HepG2 (cell line): ENCODE measurements at regions not wholly inside any gene's neighbourhood (a gene's known extent, or its start where the extent isn't known, plus 50 kb on each side); places are given as distances from the start of the nearest gene placed in this dataset.

ENCODE experiments used
- ATAC-seq: fragments of 200-7000 bp; cut with Tn5 transposase; 3 replicates; pipeline ENCODE4 v1.9.1; 2020; ENCODE audit warnings: mild to moderate bottlenecking, moderate library complexity
- BruUV-seq: library from RNA; stranded (reverse); fragments of 400-500 nt; replicated peaks from 2 replicates; lab custom pipeline; 2021; lab: Mats Ljungman, UMichigan
- CTCF ChIA-PET: fragments of 300-600 bp; formaldehyde crosslinking; extraction: SDS; loops from one replicate; lab custom pipeline; 2021; ENCODE audit warnings: low total read pairs, inconsistent platforms, low intra/inter-chr PET ratio; lab: Yijun Ruan, JAX
- POLR2A ChIA-PET: fragments of 350-600 bp; sonication (Branson Sonifier 250); formaldehyde crosslinking; loops from one replicate; lab custom pipeline; 2020; ENCODE audit warnings: antibody characterized with exemption, inconsistent platforms; lab: Yijun Ruan, JAX
- DNase-seq: peaks from one replicate; pipeline ENCODE4 v3.0.0-alpha.2; 2015; ENCODE audit warnings: low spot score
- FAIRE-seq: peaks from 3 replicates; lab custom pipeline; 2011; peaks lifted over from hg19 to GRCh38; lab: Jason Lieb, UNC
- H2AFZ ChIP-seq: one replicate; pipeline ENCODE4 v1.6.1; 2011; ENCODE audit warnings: low read length, inconsistent platforms
- H3K27ac ChIP-seq: fragments of 300-600 bp; 3 replicates; pipeline ENCODE4 v1.8.0; 2011; ENCODE audit warnings: mixed run types, mild to moderate bottlenecking, mixed read lengths, low read length, inconsistent platforms; ENCODE audit not compliant: insufficient read depth; ENCODE audit errors: extremely low read length
- H3K27me3 ChIP-seq, 2 experiments: fragments of 200-600 bp in 1 of 2; 2 replicates in 1 of 2; 3 replicates in 1 of 2; pipeline versions ENCODE4 v1.6.0 to v1.8.0; 2011; ENCODE audit warnings: low read length in 2 of 2, mild to moderate bottlenecking in 2 of 2, moderate library complexity in 2 of 2, inconsistent platforms in 1 of 2; ENCODE audit not compliant: insufficient read depth in 2 of 2, control insufficient read depth in 1 of 2
- H3K36me3 ChIP-seq, 2 experiments: fragments of 200-600 bp in 1 of 2; replicated peaks in 1 of 2; 2 replicates in 1 of 2; 3 replicates in 1 of 2; pipeline versions ENCODE4 v1.5.1 to v1.8.0; 2011; ENCODE audit warnings: low read length in 2 of 2, inconsistent platforms in 1 of 2; ENCODE audit not compliant: insufficient read depth in 2 of 2, control insufficient read depth in 1 of 2
- H3K4me1 ChIP-seq: 2 replicates; pipeline ENCODE4 v1.5.1; 2012; ENCODE audit warnings: low read length, inconsistent platforms; ENCODE audit not compliant: insufficient read depth
- H3K4me2 ChIP-seq: 2 replicates; pipeline ENCODE4 v1.6.0; 2011; ENCODE audit warnings: low read depth, low read length, inconsistent platforms
- H3K4me3 ChIP-seq, 3 experiments: fragments of 200-600 bp in 1 of 3; sonication (generic), shearing (Covaris generic) in 1 of 3; replicated peaks in 1 of 3; 2 replicates each; pipeline ENCODE4 v1.5.1; 2011 to 2016; ENCODE audit warnings: low read length in 3 of 3, inconsistent platforms in 2 of 3, low read depth in 2 of 3, mild to moderate bottlenecking in 2 of 3, control low read depth in 1 of 3, mixed read lengths in 1 of 3; ENCODE audit not compliant: insufficient read depth in 1 of 3
- H3K79me2 ChIP-seq: one replicate; pipeline ENCODE4 v1.6.1; 2011; ENCODE audit warnings: low read length, inconsistent platforms; ENCODE audit not compliant: insufficient read depth
- H3K9ac ChIP-seq: 2 replicates; pipeline ENCODE4 v1.6.0; 2011; ENCODE audit warnings: mild to moderate bottlenecking, low read depth, low read length, inconsistent platforms; ENCODE audit not compliant: insufficient read depth
- H3K9me3 ChIP-seq: 2 replicates; pipeline ENCODE4 v1.5.1; 2012; ENCODE audit warnings: mild to moderate bottlenecking, low read length
- H4K20me1 ChIP-seq: 2 replicates; pipeline ENCODE4 v1.6.0; 2011; ENCODE audit warnings: inconsistent platforms, mild to moderate bottlenecking, low read length, moderate library complexity; ENCODE audit not compliant: insufficient read depth
- DPF2 ChIP-seq: sonication (generic); formaldehyde crosslinking; IDR thresholded peaks from 2 replicates; pipeline ENCODE4 v1.4.0; 2020; ENCODE audit warnings: mild to moderate bottlenecking, low read depth, missing genetic modification reagents, borderline replicate concordance
- FOSL2 ChIP-seq: sonication (generic); formaldehyde crosslinking; IDR thresholded peaks from 2 replicates; pipeline ENCODE4 v1.4.0; 2020; ENCODE audit warnings: missing genetic modification reagents
- NFIC ChIP-seq: IDR thresholded peaks from 2 replicates; pipeline ENCODE4 v1.6.1; 2012; ENCODE audit warnings: mild to moderate bottlenecking, low read length, inconsistent platforms
- PHF5A ChIP-seq: IDR thresholded peaks from one replicate; pipeline ENCODE4 v1.6.1; 2018; ENCODE audit warnings: low read depth, missing genetic modification reagents; ENCODE audit not compliant: unreplicated experiment
- SOX6 ChIP-seq, 2 experiments: fragments of 450-650 bp in 1 of 2; sonication (generic) in 1 of 2; formaldehyde crosslinking in 1 of 2; IDR thresholded peaks; 2 replicates each; pipeline versions ENCODE4 v1.4.0 to v1.6.1; 2017 to 2020; ENCODE audit warnings: antibody characterized with exemption in 1 of 2, mild to moderate bottlenecking in 1 of 2, missing genetic modification reagents in 1 of 2
- TFE3 ChIP-seq: IDR thresholded peaks from 2 replicates; pipeline ENCODE4 v1.6.1; 2016
- ZNF292 ChIP-seq: sonication (generic); formaldehyde crosslinking; IDR thresholded peaks from 2 replicates; pipeline ENCODE4 v1.8.1; 2022; ENCODE audit warnings: mild to moderate bottlenecking, low read depth, missing genetic modification reagents, borderline replicate concordance
- ZZZ3 ChIP-seq: sonication (generic); formaldehyde crosslinking; IDR thresholded peaks from 2 replicates; pipeline ENCODE4 v1.4.0; 2020; ENCODE audit warnings: missing genetic modification reagents, mild to moderate bottlenecking, borderline replicate concordance
- WGBS: methylation state at CpG from one replicate; pipeline ENCODE4 v1.1.6; 2017; ENCODE audit warnings: low lambda C conversion rate; 5-methylcytosine and 5-hydroxymethylcytosine counted together
- in situ Hi-C: cut with HindIII; loops from 2 replicates; pipeline ENCODE4 v1.10.0; 2017; ENCODE audit warnings: low pct_unique_long_range_greater_than_20kb; ENCODE audit not compliant: extremely low pct_ligation_motif_present
- intact Hi-C: fragments of 100-400 bp; cut with micrococcal nuclease; formaldehyde crosslinking; loops from one replicate; pipeline ENCODE4 v1.10.0; 2022; ENCODE audit not compliant: unreplicated experiment
- TF ChIP-seq, protein P1 (sequence below): sonication (generic); formaldehyde crosslinking; IDR thresholded peaks from 2 replicates; pipeline ENCODE4 v1.8.1; 2023; ENCODE audit warnings: mild to moderate bottlenecking, missing genetic modification reagents

- no peak overlapping the region for H3K4me2 ChIP-seq
- no peak for FAIRE-seq
- TF ChIP-seq ZNF292 (CRISPR knock-in tag) = no peak
- no peak for TF ChIP-seq SOX6 (IDR thresholded peaks at IDR 0.05)
- TF ChIP-seq SOX6 (CRISPR knock-in tag; IDR thresholded peaks at IDR 0.05) = no peak
- no peak for TF ChIP-seq PHF5A (CRISPR knock-in tag)
- TF ChIP-seq DPF2 (CRISPR knock-in tag) = no peak
- TF ChIP-seq NFIC = no peak
- no peak for TF ChIP-seq FOSL2 (CRISPR knock-in tag)
- TF ChIP-seq ZZZ3 (CRISPR knock-in tag) = no peak
- TF ChIP-seq, protein P1, sequence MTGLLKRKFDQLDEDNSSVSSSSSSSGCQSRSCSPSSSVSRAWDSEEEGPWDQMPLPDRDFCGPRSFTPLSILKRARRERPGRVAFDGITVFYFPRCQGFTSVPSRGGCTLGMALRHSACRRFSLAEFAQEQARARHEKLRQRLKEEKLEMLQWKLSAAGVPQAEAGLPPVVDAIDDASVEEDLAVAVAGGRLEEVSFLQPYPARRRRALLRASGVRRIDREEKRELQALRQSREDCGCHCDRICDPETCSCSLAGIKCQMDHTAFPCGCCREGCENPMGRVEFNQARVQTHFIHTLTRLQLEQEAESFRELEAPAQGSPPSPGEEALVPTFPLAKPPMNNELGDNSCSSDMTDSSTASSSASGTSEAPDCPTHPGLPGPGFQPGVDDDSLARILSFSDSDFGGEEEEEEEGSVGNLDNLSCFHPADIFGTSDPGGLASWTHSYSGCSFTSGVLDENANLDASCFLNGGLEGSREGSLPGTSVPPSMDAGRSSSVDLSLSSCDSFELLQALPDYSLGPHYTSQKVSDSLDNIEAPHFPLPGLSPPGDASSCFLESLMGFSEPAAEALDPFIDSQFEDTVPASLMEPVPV (CRISPR knock-in tag) = no peak
- TF ChIP-seq TFE3 (CRISPR knock-in tag) = no peak
- no peaks in the 10 kb centered on the region for H3K4me1 ChIP-seq
- no peak overlapping the region for H2AFZ ChIP-seq
- H3K36me3 ChIP-seq = no peaks in the 10 kb centered on the region
- ATAC-seq = no peak
- in situ Hi-C loops (no loop called here), intact Hi-C loops (no loop called here)
- H4K20me1 ChIP-seq = no peaks in the 10 kb centered on the region
- no peak overlapping the region for H3K4me3 ChIP-seq
- no peaks in the 10 kb centered on the region for H3K79me2 ChIP-seq
- no peaks in the 10 kb centered on the region for H3K9me3 ChIP-seq
- no peak for DNase-seq
- no TSS peak for BruUV-seq
- no peaks in the 10 kb centered on the region for H3K27me3 ChIP-seq
- no peak overlapping the region for H3K9ac ChIP-seq
- ChIA-PET POLR2A (no interaction called here), CTCF (no interaction called here)
- no peak overlapping the region for H3K27ac ChIP-seq
- WGBS = 6% methylated on average over 2 of the region's 2 CpGs
Observed at GRCh38 chr18:1468550-1468949, 563.9 kb downstream of the ADCYAP1 start.
